ENCODE measurements at regions not wholly inside any gene's neighbourhood (a gene's known extent, or its start where the extent isn't known, plus 50 kb on each side); places are given as distances from the start of the nearest gene placed in this dataset.

- TF ChIP-seq CTCF (IDR thresholded peaks at IDR 0.05) (no peak), POLR2A (IDR thresholded peaks at IDR 0.05) (no peak)
Observed at GRCh38 chr3:30977592-30977991, 83.1 kb upstream of the GADL1 start.

Measured in body of pancreas (tissue), 4 donors.